ENCODE measurements at regions not wholly inside any gene's neighbourhood (a gene's known extent, or its start where the extent isn't known, plus 50 kb on each side); places are given as distances from the start of the nearest gene placed in this dataset.

DNA sequence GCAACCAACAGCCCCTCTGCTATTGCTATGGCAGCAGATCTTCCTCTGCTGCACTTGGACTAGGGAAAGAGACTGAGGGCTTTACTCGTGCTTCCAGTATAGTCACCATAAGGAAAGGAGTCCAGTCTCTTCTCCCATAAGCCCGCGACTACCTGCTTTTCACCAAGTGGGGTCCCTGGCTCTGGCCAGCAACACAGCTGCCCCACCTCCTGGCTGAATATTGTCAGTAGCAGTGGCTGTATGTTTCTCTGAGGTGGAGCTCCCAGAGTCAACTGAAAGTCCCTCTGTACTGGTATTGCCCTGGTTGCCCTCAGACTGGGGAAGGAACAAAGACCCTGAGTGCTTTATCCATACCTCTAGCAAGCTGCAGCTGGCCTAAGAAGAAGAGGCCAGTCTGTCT lies 719.6 kb downstream of the SQOR start:
- TF ChIP-seq POLR2A (IDR thresholded peaks at IDR 0.05), result no peak
- TF ChIP-seq, protein P1, sequence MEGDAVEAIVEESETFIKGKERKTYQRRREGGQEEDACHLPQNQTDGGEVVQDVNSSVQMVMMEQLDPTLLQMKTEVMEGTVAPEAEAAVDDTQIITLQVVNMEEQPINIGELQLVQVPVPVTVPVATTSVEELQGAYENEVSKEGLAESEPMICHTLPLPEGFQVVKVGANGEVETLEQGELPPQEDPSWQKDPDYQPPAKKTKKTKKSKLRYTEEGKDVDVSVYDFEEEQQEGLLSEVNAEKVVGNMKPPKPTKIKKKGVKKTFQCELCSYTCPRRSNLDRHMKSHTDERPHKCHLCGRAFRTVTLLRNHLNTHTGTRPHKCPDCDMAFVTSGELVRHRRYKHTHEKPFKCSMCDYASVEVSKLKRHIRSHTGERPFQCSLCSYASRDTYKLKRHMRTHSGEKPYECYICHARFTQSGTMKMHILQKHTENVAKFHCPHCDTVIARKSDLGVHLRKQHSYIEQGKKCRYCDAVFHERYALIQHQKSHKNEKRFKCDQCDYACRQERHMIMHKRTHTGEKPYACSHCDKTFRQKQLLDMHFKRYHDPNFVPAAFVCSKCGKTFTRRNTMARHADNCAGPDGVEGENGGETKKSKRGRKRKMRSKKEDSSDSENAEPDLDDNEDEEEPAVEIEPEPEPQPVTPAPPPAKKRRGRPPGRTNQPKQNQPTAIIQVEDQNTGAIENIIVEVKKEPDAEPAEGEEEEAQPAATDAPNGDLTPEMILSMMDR (IDR thresholded peaks at IDR 0.05), result no peak

All from esophagus squamous epithelium (tissue), 4 donors.